Tibial artery (tissue), 4 donors: ENCODE measurements at regions not wholly inside any gene's neighbourhood (a gene's known extent, or its start where the extent isn't known, plus 50 kb on each side); places are given as distances from the start of the nearest gene placed in this dataset.
A peak's percentile ranks its signal among the peaks of the same experiment; 100 is the strongest.

ENCODE experiments used
- DNase-seq, 2 donors: peaks; one replicate each; pipeline ENCODE4 v3.0.0-alpha.2; 2019
- H3K27ac ChIP-seq, 2 donors: fragments of 200-600 bp; sonication (generic) in 1 of 2; 1 replicate in 1 of 2; 2 replicates in 1 of 2; pipeline ENCODE4 v1.5.1; 2018 to 2019; ENCODE audit warnings: mild to moderate bottlenecking in 1 of 2
- H3K27me3 ChIP-seq, 2 donors: fragments of 200-600 bp; sonication (generic) in 1 of 2; one replicate each; pipeline versions ENCODE4 v1.5.1 to v1.6.0; 2016 to 2019
- H3K36me3 ChIP-seq, 3 donors: fragments of 200-600 bp; sonication (generic) in 2 of 3; one replicate each; pipeline ENCODE4 v1.5.1; 2016 to 2019; ENCODE audit warnings: mild to moderate bottlenecking in 2 of 3
- H3K4me1 ChIP-seq, 4 donors: fragments of 200-600 bp; sonication (generic) in 2 of 4; 1 replicate in 3 of 4; 2 replicates in 1 of 4; pipeline ENCODE4 v1.5.1; 2016 to 2019
- H3K4me3 ChIP-seq, 2 donors: fragments of 200-600 bp; sonication (generic) in 1 of 2; 1 replicate in 1 of 2; 2 replicates in 1 of 2; pipeline ENCODE4 v1.5.1; 2018 to 2019; ENCODE audit warnings: mild to moderate bottlenecking in 2 of 2
- H3K9me3 ChIP-seq, 3 donors: fragments of 200-600 bp; sonication (generic) in 1 of 3; one replicate each; pipeline ENCODE4 v1.5.1; 2016 to 2019
- intact Hi-C: fragments of 100-400 bp; cut with DNase I; formaldehyde crosslinking; loops from one replicate; pipeline ENCODE4 v1.15.0; 2023; ENCODE audit warnings: low total_unique reads
- TF ChIP-seq, protein P1 (sequence below), 2 experiments: fragments of 200-600 bp in 1 of 2; fragments of 450-650 bp in 1 of 2; IDR thresholded peaks; one replicate each; pipeline ENCODE4 v1.5.1; 2017 to 2019; ENCODE audit warnings: antibody characterized with exemption in 2 of 2, mild to moderate bottlenecking in 1 of 2, moderate library complexity in 1 of 2

DNA sequence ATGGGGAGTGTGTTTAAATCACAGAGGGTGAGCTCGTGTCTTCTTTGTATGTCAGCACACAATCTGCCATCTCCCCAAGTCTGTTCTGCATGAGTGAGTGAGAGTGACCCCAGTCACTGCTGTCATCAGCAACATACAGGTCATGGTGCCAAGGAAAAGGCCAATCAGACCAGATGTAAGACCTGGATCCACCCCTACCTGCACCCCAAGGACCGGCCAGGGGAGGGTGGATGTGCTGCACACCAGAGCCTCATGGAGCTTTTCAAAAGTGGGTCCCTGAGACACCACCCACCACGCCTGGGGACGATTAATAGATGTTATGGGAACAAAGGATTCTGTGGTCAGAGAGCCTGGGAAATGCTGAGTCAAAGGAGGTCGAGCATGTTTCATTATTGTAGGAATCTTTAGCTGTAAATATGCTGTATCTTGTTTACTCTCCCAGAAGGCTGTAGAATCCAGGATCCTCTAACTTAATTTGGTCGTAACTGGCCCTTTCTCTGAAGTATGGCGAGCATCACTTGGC is 420.5 kb downstream of the RPS24 start:
- no peak overlapping the region for H3K27ac ChIP-seq
- no peak overlapping the region for H3K4me3 ChIP-seq
- DNase-seq, result no peak
- H3K9me3 ChIP-seq, result no peaks in the 10 kb centered on the region
- H3K27me3 ChIP-seq, result no peaks in the 10 kb centered on the region
- TF ChIP-seq, protein P1, sequence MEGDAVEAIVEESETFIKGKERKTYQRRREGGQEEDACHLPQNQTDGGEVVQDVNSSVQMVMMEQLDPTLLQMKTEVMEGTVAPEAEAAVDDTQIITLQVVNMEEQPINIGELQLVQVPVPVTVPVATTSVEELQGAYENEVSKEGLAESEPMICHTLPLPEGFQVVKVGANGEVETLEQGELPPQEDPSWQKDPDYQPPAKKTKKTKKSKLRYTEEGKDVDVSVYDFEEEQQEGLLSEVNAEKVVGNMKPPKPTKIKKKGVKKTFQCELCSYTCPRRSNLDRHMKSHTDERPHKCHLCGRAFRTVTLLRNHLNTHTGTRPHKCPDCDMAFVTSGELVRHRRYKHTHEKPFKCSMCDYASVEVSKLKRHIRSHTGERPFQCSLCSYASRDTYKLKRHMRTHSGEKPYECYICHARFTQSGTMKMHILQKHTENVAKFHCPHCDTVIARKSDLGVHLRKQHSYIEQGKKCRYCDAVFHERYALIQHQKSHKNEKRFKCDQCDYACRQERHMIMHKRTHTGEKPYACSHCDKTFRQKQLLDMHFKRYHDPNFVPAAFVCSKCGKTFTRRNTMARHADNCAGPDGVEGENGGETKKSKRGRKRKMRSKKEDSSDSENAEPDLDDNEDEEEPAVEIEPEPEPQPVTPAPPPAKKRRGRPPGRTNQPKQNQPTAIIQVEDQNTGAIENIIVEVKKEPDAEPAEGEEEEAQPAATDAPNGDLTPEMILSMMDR (IDR thresholded peaks at IDR 0.05), result no peak
- H3K4me1 ChIP-seq, result no peaks in the 10 kb centered on the region
- no peaks in the 10 kb centered on the region for H3K36me3 ChIP-seq
- intact Hi-C loops, result no loop called here

DNA sequence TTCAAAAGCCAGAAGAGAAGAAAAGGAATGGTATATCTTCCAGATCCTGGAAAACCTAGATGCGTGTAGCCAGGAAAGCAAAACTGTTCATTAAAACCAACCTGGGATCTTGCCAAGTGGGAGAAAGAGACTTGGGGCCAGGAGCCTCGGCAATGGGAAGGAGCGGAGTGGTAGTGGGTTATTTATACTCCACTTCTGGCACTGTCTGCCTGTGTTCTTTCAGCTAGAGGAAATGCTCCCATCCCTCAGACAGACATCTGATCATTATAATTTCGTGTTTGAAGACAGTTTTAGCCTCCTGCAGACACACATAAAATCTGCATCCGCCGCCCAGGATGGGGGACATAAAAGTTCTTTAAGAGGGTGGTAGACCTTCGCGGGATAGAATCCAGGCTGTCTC is 421.6 kb downstream of the RPS24 start:
- TF ChIP-seq, protein P1 (IDR thresholded peaks at IDR 0.05), result no peak
- Histone ChIP-seq H3K36me3 (no peaks in the 10 kb centered on the region), H3K4me1 (no peaks in the 10 kb centered on the region), H3K27me3 (no peaks in the 10 kb centered on the region), H3K4me3 (no peak overlapping the region), H3K9me3 (no peaks in the 10 kb centered on the region), H3K27ac (no peak overlapping the region)
- DNase-seq, result peak in 1 of 2 donors; percentile 24
- intact Hi-C loops, result no loop called here

DNA sequence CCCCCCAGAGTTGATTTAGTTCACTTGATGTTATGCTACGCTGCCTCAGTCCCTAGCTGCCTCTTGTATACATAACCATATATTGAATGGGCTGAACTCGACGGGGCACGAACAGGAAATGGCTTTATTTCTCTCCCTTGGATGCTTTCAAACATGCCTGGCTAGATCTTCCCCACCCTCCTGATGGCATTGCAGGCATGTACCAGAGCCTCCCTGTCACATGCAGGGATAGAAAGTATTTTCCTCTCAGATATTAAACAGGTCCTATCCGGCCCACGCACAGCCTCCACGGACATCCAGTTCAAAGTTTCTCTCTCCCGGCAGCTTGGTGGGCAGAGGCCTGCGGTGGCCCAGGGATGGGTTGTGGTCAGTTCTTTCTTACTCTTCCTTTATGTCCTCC is 422.1 kb downstream of the RPS24 start:
- peak in 1 of 2 donors; percentile 39 for DNase-seq
- H3K36me3 ChIP-seq, result no peaks in the 10 kb centered on the region
- no peaks in the 10 kb centered on the region for H3K9me3 ChIP-seq
- intact Hi-C loops, result no loop called here
- H3K27ac ChIP-seq, result no peak overlapping the region
- TF ChIP-seq, protein P1 (IDR thresholded peaks at IDR 0.05), result no peak
- no peak overlapping the region for H3K4me3 ChIP-seq
- no peaks in the 10 kb centered on the region for H3K27me3 ChIP-seq
- H3K4me1 ChIP-seq, result no peaks in the 10 kb centered on the region

DNA sequence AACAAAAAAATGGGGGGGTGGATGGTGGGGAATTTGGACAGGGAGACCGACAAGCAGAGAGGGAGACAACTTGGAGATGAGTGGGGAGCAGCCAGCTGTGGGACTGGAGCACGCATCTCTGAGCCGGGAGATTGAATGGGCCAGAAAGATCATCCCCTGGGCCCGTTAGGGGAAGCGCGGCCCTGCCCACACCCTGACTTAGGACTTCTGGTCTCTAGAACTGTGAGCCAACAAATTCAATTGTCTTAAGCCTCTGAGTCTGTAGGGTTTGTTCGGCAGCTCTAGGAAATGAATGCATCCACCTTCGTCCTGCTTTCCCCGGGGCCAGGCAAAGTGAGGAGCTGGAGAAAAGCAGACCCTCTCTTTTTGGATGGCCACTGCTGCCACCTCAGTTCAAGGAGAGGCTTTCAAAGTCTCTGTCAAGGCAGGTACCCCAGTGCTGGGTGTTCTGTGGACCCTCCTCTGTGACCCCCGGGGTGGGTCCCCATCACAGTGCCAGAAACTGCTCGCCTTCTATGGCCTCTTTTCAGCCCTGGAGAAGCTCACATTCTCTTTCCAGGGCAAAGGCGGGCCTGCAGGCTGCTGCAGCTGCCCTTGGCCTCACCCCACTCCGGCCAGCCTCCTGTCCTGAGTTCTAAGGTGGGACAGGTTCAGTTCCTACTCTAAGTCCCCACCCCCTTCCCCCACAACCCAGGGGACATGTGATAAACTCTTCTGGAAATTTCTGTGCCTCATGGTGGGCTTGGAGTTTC is 423.2 kb downstream of the RPS24 start:
- Histone ChIP-seq H3K27ac (no peak overlapping the region), H3K9me3 (no peaks in the 10 kb centered on the region), H3K4me1 (no peaks in the 10 kb centered on the region), H3K4me3 (no peak overlapping the region), H3K36me3 (no peaks in the 10 kb centered on the region), H3K27me3 (peaks cover 0 to 1% of the 10 kb centered on the region in 2 donors)
- intact Hi-C loops, result no loop called here
- TF ChIP-seq, protein P1 (IDR thresholded peaks at IDR 0.05), result no peak
- peak in 1 of 2 donors; percentile 43 for DNase-seq

DNA sequence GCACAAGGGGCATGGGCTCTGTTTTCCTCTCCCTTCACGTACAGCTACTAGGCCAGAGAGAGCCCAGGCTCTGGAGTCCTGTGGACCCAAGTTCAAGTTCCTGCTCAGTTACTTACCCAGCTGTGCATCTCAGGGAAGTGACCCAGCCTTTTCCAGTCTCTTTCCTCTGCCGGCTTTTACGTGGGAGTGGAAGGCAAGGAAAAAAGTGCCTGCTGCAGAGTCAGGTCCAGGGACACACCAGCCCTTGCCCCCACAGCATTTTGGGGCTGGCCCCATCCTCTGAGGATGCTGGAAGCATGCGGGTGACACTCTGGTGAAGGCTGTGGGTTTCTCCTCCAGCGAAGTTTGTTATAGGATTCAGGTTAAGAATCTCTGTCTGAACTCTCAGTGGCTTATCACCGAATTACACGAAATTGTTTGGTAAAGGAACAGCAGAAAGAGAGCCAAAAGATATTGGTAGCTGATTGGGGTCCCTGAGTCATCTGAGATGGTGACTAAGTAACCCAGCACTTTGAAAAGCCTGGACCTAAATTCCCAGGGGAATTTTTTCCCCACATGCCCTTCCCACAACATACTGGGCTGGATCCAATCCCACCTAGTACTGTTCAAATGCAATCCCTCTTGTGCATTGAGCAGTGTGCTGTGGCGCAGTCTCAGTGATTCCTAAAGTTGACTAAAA is 424.3 kb downstream of the RPS24 start:
- intact Hi-C loops, result no loop called here
- H3K9me3 ChIP-seq, result no peaks in the 10 kb centered on the region
- H3K36me3 ChIP-seq, result no peaks in the 10 kb centered on the region
- no peak overlapping the region for H3K4me3 ChIP-seq
- H3K27me3 ChIP-seq, result peaks cover 0 to 4% of the 10 kb centered on the region in 2 donors
- H3K27ac ChIP-seq, result no peak overlapping the region
- H3K4me1 ChIP-seq, result no peaks in the 10 kb centered on the region
- TF ChIP-seq, protein P1 (IDR thresholded peaks at IDR 0.05), result no peak
- DNase-seq, result peak in 1 of 2 donors; percentile 27
